IPS DF 6.9 (cell line): ENCODE measurements at regions not wholly inside any gene's neighbourhood (a gene's known extent, or its start where the extent isn't known, plus 50 kb on each side); places are given as distances from the start of the nearest gene placed in this dataset.

ENCODE experiments used
- DNase-seq: peaks from one replicate; pipeline ENCODE4 v3.0.0-alpha.2; 2013; ENCODE audit warnings: low read depth, low spot score
- H3K27ac ChIP-seq: one replicate; pipeline ENCODE4 v1.5.1; 2013; ENCODE audit warnings: low read length, control low read depth
- H3K27me3 ChIP-seq: 2 replicates; pipeline ENCODE4 v1.6.1; 2013; ENCODE audit warnings: mild to moderate bottlenecking, low read length; ENCODE audit not compliant: control insufficient read depth, insufficient read depth
- H3K36me3 ChIP-seq: 2 replicates; pipeline ENCODE4 v1.6.1; 2013; ENCODE audit warnings: low read length; ENCODE audit not compliant: control insufficient read depth, insufficient read depth
- H3K4me1 ChIP-seq: 2 replicates; pipeline ENCODE4 v1.6.1; 2013; ENCODE audit warnings: low read length; ENCODE audit not compliant: control insufficient read depth, insufficient read depth
- H3K4me3 ChIP-seq: 2 replicates; pipeline ENCODE4 v1.5.1; 2013; ENCODE audit warnings: mild to moderate bottlenecking, low read length
- H3K9me3 ChIP-seq: 2 replicates; pipeline ENCODE4 v1.6.1; 2013; ENCODE audit warnings: low read length, inconsistent platforms; ENCODE audit not compliant: control insufficient read depth, insufficient read depth
- WGBS: extraction: QIAGEN DNeasy Blood & Tissue Kit; methylation state at CpG from one replicate; pipeline ENCODE4 v1.1.7; 2013; ENCODE audit warnings: mixed read lengths, missing lambda C conversion rate; ENCODE audit not compliant: insufficient read length, insufficient coverage; 5-methylcytosine and 5-hydroxymethylcytosine counted together

DNA sequence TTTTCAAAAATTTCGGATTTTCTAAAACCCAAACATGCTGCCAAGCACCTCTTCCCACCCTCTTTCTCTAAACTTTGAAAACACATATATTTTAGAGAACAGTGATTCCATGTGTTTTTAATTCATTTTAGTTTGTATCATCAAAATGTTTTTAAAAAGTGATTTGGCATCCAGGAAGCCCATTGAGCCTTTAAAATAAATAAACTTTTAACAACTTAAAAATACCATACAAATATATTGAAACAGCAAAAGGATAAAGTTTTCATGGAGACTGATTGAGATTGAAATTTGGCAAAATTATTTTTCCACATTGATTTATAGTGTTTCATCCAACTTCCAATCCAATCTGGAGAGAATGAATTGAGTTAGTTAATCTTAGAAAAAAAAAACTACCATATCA is 374.7 kb downstream of the CD109 start:
- Histone ChIP-seq H3K4me3 (no peak overlapping the region), H3K36me3 (no peaks in the 10 kb centered on the region), H3K4me1 (no peaks in the 10 kb centered on the region), H3K27me3 (no peaks in the 10 kb centered on the region), H3K9me3 (no peaks in the 10 kb centered on the region), H3K27ac (no peak overlapping the region)
- no CpG with 5 or more reads among the region's 1 CpG for whole genome bisulfite sequencing
- DNase-seq, result no peak

DNA sequence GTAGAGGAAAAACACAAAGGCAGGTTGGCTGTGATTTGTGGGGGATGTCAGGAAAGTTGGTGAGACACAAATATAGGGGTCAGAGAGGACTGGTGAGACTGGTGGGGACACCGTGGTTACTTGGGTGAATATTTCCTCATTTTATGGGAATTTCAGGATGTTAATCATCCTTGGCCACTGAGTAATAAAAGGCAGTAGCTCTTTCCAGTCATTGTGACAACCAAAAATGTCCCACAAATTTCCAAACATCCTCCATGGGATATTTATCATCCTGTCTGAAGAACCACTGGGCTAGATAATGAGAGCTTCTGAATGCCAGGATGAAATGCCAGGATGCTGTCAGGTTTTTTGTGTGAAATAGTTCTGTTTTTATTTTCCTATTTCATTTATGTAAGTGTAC is 374.1 kb downstream of the CD109 start:
- H3K36me3 ChIP-seq, result no peaks in the 10 kb centered on the region
- WGBS, result no CpG with 5 or more reads among the region's 1 CpG
- H3K27me3 ChIP-seq, result no peaks in the 10 kb centered on the region
- no peak overlapping the region for H3K27ac ChIP-seq
- no peaks in the 10 kb centered on the region for H3K9me3 ChIP-seq
- H3K4me1 ChIP-seq, result no peaks in the 10 kb centered on the region
- DNase-seq, result no peak
- H3K4me3 ChIP-seq, result no peak overlapping the region

DNA sequence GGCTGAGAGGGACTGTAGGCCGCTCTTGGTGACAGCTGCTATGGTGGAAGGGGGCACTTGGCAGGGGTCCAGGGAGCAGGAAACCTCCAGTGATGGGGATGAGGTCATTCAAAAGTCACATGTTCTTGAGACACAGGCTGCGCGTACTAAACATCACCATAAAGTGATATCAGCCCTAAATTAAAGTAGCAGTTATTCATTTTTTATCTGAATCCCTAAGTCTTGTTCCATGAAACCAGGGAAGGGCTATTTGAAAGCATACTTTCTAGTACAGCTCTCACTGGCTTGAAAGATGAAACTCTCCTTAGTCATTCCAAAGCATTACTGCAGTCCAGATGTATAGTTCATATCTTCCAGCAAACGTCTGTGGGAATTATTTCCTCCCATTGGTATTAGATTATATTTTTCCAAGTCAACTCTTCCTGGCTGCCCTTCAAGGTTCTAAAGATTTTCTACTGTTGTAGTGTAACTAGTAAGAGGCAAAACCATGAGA is 373.1 kb downstream of the CD109 start:
- Histone ChIP-seq H3K4me3 (no peak overlapping the region), H3K9me3 (no peaks in the 10 kb centered on the region), H3K4me1 (no peaks in the 10 kb centered on the region), H3K36me3 (no peaks in the 10 kb centered on the region), H3K27ac (no peak overlapping the region), H3K27me3 (no peaks in the 10 kb centered on the region)
- DNase-seq, result no peak
- WGBS, result no CpG with 5 or more reads among the region's 4 CpGs

DNA sequence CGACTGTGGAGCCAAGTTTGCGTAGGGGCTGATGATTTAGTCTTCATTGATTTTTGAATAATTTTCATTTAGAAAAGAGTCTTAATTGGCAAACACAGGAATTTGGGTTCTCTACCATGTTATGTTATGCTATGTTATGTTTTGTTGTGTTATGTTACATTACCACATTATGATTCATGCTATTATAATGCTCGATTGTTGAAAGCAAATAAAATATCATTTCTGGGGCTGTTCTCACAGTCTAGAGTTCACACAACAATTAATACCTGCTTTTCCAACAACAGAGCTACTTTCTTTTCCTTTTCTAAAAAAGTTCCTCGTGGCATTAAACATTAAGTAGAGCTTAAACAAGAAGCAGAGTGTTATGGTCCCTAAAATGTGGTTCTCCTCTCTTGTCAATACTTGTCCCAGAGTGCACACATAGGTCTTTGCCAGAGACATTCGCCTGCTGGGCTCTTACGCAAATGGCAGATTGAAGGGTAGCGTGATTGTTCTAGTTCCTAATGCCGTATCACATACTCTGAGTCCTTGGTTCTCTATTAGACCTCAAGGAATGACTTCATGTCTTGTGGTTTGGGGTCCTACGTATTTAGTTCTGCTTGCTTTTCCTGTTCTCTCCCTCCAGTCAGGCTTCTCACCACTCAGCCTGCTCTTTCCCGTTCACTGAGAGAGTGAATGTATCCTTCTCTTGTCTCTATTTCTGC is 370.3 kb downstream of the CD109 start:
- Histone ChIP-seq H3K27me3 (no peaks in the 10 kb centered on the region), H3K4me1 (no peaks in the 10 kb centered on the region), H3K36me3 (no peaks in the 10 kb centered on the region), H3K27ac (no peak overlapping the region), H3K4me3 (no peak overlapping the region), H3K9me3 (no peaks in the 10 kb centered on the region)
- no CpG with 5 or more reads among the region's 10 CpGs for WGBS
- no peak for DNase-seq

DNA sequence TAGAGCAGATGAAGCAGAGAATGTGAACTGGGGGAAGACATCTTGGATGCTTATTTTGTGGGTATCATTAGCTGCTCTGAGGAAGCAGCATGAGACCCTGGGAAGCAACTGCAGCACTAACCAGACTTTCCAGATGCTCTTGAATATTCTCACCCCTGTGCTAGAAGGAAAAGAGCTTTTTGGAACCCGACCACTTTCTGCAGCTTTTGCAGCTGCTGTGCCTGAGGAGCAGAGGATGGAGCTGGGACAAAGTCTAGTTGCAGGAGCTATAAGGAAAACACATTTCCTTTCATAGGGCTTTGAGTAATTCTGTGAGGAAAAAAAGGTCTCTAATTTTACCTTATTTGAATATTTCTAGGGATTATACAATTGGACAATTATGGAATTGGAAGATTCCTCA is 369.7 kb downstream of the CD109 start:
- H3K27ac ChIP-seq, result no peak overlapping the region
- H3K4me1 ChIP-seq, result no peaks in the 10 kb centered on the region
- no peak for DNase-seq
- H3K36me3 ChIP-seq, result no peaks in the 10 kb centered on the region
- no peaks in the 10 kb centered on the region for H3K9me3 ChIP-seq
- H3K4me3 ChIP-seq, result no peak overlapping the region
- no CpG with 5 or more reads among the region's 1 CpG for WGBS
- H3K27me3 ChIP-seq, result no peaks in the 10 kb centered on the region

DNA sequence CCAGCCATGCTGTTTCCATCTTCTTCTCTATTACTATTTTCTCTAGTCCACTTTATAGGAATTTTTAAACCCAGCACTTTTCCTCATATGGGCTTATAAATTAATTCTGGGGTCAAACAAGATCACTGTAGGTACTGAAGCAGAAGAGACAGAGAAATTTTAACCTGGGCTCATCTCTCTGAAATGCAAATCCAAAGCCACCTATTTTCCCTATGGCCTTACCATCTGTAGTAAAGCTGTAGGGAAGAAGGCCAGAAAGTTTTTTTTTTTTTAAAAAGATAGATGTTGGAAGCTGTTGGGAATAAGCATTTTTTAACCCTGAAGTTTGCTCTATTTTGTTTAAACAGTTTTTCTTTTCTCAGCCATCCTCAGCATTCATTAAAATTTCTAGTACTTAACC is 367.4 kb downstream of the CD109 start:
- Histone ChIP-seq H3K9me3 (no peaks in the 10 kb centered on the region), H3K4me3 (no peak overlapping the region), H3K27me3 (no peaks in the 10 kb centered on the region), H3K4me1 (no peaks in the 10 kb centered on the region), H3K36me3 (no peaks in the 10 kb centered on the region), H3K27ac (no peak overlapping the region)
- DNase-seq, result no peak

DNA sequence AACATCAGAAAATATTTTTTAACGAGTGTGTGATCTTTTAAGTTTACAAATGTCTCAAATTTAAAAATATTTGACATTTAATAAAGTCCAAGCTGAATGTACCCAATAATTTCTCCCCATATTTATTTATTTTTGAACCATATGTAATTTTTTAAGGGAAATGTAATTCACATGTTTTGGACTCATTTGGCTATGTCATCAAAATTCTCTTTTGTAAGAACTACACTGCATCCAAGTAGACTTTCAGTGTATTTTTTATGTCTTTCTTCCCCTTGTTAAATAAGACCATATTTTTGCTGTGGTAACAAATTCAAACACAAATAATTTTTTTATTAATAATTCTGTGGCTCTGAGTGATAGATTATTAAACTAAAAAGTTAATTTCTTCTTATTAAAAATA is 365.2 kb downstream of the CD109 start:
- Histone ChIP-seq H3K36me3 (no peaks in the 10 kb centered on the region), H3K4me1 (no peaks in the 10 kb centered on the region), H3K27me3 (no peaks in the 10 kb centered on the region), H3K27ac (no peak overlapping the region), H3K4me3 (no peak overlapping the region), H3K9me3 (no peaks in the 10 kb centered on the region)
- WGBS, result 100% methylated on average over 1 of the region's 1 CpG
- DNase-seq, result no peak

DNA sequence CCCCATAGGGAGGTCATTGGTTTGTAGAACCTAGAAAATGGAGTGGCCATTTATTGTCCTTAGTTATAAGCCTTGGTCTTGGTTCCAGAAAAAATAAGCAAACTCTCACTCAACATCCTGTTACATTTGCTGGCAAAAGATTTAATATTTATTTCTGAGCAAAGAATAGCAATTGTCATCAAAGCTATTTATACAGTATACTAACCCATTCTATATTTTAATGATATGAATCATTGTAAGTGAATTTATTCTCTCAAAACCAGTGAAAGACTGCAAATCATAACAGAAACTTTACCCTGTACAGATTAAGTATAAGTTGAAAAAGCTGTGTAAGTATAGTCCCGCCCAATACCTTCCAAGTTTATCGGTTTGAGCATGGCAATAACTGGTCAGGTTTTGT is 364.4 kb downstream of the CD109 start:
- Histone ChIP-seq H3K27me3 (no peaks in the 10 kb centered on the region), H3K36me3 (no peaks in the 10 kb centered on the region), H3K4me1 (no peaks in the 10 kb centered on the region), H3K9me3 (no peaks in the 10 kb centered on the region), H3K4me3 (no peak overlapping the region), H3K27ac (no peak overlapping the region)
- DNase-seq, result no peak
- WGBS, result no CpG with 5 or more reads among the region's 2 CpGs

DNA sequence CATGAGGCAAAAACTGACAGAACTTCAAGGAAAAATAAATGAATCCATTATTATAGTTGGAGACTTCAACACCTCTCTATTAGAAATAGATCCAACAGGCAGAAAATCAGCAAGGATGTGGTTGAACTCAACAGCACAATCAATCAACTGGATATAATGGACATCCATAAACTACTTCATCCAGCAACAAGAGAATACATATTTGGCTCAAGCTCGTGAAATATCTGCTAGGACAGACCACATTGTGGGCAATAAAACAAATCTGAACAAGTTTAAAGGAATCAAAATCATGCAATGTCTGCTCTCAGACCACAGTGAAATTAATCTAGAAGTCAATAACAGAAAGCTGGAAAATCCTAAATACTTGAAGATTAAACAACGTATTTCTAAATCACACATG is 362.6 kb downstream of the CD109 start:
- Histone ChIP-seq H3K4me3 (no peak overlapping the region), H3K27me3 (no peaks in the 10 kb centered on the region), H3K4me1 (no peaks in the 10 kb centered on the region), H3K9me3 (no peaks in the 10 kb centered on the region), H3K36me3 (no peaks in the 10 kb centered on the region), H3K27ac (no peak overlapping the region)
- WGBS, result no CpG with 5 or more reads among the region's 2 CpGs
- DNase-seq, result no peak

DNA sequence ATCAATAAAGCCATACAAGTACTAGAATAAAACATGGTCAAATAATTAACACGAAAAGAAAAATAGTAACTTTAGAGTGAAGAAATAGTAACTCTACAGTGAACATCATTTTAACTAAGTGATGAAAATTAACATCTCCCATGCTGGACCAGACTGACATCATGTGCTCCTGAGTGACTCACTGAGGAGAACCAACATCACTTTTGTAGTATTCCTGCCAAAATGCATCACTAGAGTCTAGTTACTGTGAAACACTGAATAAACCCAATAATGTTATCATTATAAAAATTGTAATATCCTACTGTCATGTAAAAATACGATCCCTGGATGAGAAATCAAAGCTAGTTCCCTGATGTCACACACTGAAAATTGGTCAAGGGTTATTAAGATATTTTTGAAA is 361.3 kb downstream of the CD109 start:
- no peaks in the 10 kb centered on the region for H3K9me3 ChIP-seq
- H3K4me3 ChIP-seq, result no peak overlapping the region
- WGBS, result no CpG with 5 or more reads among the region's 2 CpGs
- no peak for DNase-seq
- H3K4me1 ChIP-seq, result no peaks in the 10 kb centered on the region
- no peaks in the 10 kb centered on the region for H3K36me3 ChIP-seq
- no peaks in the 10 kb centered on the region for H3K27me3 ChIP-seq
- no peak overlapping the region for H3K27ac ChIP-seq

DNA sequence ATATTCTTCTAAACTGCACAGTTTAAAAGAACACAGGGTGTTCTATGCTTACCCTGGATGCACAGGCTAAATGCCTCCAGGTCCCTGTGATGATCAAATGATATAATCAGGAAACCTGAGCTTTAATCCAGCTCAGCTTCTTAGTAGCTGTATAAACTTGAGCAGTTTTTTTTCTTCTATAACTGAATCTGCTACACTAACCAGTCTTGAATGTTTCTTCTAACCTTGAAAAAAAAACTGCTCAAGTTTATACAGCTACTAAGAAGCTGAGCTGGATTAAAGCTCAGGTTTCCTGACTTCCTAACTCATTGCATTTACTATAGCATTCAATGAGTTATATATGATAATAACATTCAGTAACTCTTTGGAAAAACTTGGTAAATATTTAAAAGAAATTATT is 358.2 kb downstream of the CD109 start:
- no peaks in the 10 kb centered on the region for H3K4me1 ChIP-seq
- no peak overlapping the region for H3K4me3 ChIP-seq
- no peaks in the 10 kb centered on the region for H3K9me3 ChIP-seq
- no peak for DNase-seq
- H3K27me3 ChIP-seq, result no peaks in the 10 kb centered on the region
- no peaks in the 10 kb centered on the region for H3K36me3 ChIP-seq
- H3K27ac ChIP-seq, result no peak overlapping the region
